BLaER1 (cell line): ENCODE measurements at regions not wholly inside any gene's neighbourhood (a gene's known extent, or its start where the extent isn't known, plus 50 kb on each side); places are given as distances from the start of the nearest gene placed in this dataset.

Experiments used
- H3K27ac ChIP-seq: shearing (Covaris generic); formaldehyde crosslinking; 2 replicates; pipeline ENCODE4 v1.8.1; 2022
- H3K27me3 ChIP-seq: shearing (Covaris generic); formaldehyde crosslinking; 2 replicates; pipeline ENCODE4 v1.8.1; 2022
- H3K36me3 ChIP-seq: shearing (Covaris generic); formaldehyde crosslinking; 2 replicates; pipeline ENCODE4 v1.8.1; 2022
- H3K4me1 ChIP-seq: shearing (Covaris generic); formaldehyde crosslinking; 2 replicates; pipeline ENCODE4 v1.8.1; 2022
- H3K4me2 ChIP-seq: shearing (Covaris generic); formaldehyde crosslinking; 2 replicates; pipeline ENCODE4 v1.8.1; 2022
- H3K4me3 ChIP-seq: shearing (Covaris generic); formaldehyde crosslinking; 2 replicates; pipeline ENCODE4 v1.8.1; 2022
- H3K9ac ChIP-seq: shearing (Covaris generic); formaldehyde crosslinking; 2 replicates; pipeline ENCODE4 v1.8.1; 2022
- H3K9me3 ChIP-seq: shearing (Covaris generic); formaldehyde crosslinking; 2 replicates; pipeline ENCODE4 v1.8.1; 2022
- H4K20me1 ChIP-seq: shearing (Covaris generic); formaldehyde crosslinking; 2 replicates; pipeline ENCODE4 v1.8.1; 2022
- Cebpa-rat ChIP-seq: shearing (Covaris generic); IDR thresholded peaks from 2 replicates; pipeline ENCODE4 v1.8.1; 2022

DNA sequence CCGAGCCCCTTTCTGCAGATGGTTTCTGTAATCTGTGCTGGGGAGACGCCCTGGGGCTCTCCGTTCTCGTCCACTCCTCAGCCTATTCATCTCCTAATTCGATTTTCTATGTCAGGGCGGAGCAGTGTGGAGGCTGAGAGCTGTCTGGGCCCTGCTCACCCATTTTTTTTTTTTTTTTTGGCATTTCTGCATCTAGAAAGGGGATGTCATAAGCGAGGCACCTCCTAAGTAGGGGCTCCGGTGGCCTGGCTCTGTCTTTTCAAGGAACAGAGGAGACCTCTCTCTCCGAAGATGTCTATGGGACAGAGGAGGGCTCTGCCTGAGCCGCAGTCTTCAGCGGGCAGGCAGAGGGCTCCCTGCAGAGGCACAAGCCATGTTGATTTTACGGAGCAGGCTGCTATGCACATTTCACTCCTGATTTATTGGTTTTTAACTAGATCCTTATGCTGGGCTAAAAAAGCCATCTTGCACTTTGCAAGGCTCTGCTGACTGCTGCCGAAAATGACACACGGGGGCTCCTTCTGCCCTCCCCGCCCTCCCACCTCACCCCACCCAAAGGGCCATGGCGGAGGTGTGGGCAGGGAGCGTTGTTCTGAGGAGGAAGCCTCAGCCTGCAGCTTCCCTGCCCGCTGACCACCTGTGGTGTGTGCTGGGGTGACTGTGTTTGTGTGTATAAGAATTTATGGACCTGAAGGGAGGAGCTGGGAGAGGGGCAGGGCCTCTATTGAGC, 71.0 kb downstream of the FOXD2 start:
- peaks cover 74% of the 10 kb centered on the region for H3K27me3 ChIP-seq
- TF ChIP-seq Cebpa-rat: no peak
- no peaks in the 10 kb centered on the region; the same call in 1 of the 2 replicates for H3K9me3 ChIP-seq
- peak overlapping the region; percentile 56; the same call in 1 of the 2 replicates for H3K4me3 ChIP-seq
- no peak overlapping the region for H3K27ac ChIP-seq
- peak overlapping the region; percentile 68 for H3K4me2 ChIP-seq
- H3K4me1 ChIP-seq: peaks cover 11% of the 10 kb centered on the region
- H3K9ac ChIP-seq: no peak overlapping the region
- no peaks in the 10 kb centered on the region for H3K36me3 ChIP-seq
- peaks cover 14% of the 10 kb centered on the region; the same call in 1 of the 2 replicates for H4K20me1 ChIP-seq

- Histone ChIP-seq H4K20me1 (peaks cover 14% of the 10 kb centered on the region; the same call in 1 of the 2 replicates), H3K4me2 (no peak overlapping the region), H3K9me3 (peaks cover 11% of the 10 kb centered on the region), H3K27me3 (peaks cover 72% of the 10 kb centered on the region), H3K36me3 (no peaks in the 10 kb centered on the region), H3K4me1 (peaks cover 11% of the 10 kb centered on the region), H3K4me3 (no peak overlapping the region), H3K27ac (no peak overlapping the region), H3K9ac (no peak overlapping the region)
- TF ChIP-seq Cebpa-rat: no peak
Observed at GRCh38 chr1:47510282-47510811, 72.5 kb downstream of the FOXD2 start.

DNA sequence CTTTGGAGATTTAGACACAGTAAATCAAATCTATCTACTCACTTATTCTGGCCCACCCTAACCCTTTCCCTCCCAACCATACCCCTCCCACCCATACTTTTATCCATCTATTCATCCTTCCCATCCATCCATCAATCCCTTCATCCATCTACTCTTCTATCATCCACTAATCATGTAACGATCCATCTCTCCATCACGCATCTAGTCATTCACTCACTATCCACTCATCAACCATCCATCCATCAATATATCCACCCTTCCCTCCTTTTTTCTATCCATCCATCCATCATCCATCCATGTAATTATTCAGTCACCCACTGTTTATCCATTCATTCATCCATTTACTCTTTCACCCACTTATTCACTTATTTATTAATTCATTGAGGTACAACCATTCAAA, 74.0 kb downstream of the FOXD2 start:
- H3K4me1 ChIP-seq: peaks cover 11% of the 10 kb centered on the region
- H3K27ac ChIP-seq: no peak overlapping the region
- H3K4me2 ChIP-seq: no peak overlapping the region
- TF ChIP-seq Cebpa-rat: no peak
- H3K4me3 ChIP-seq: no peak overlapping the region
- peaks cover 57% of the 10 kb centered on the region for H3K27me3 ChIP-seq
- H3K9me3 ChIP-seq: peaks cover 11% of the 10 kb centered on the region
- H3K9ac ChIP-seq: no peak overlapping the region
- peaks cover 14% of the 10 kb centered on the region; the same call in 1 of the 2 replicates for H4K20me1 ChIP-seq
- no peaks in the 10 kb centered on the region for H3K36me3 ChIP-seq

DNA sequence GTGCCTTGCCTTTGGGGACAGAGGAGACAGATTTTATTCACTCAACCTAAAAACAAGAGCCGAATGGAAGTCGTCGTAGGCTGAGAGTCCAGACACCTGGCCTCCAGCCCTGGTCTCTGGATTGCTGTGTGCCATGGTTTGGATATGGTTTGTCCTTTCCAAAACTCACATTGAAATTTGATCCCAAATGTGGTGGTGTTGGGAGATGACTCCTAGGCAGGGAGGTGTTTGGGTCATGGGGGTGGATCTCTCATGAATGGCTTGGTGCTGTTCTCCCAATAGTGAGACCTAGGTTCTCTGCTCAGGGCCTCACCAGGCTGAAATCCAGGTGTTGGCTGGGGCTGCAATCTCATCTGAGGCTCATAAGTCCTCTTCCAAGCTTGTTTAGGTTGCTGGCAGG, 75.5 kb downstream of the FOXD2 start:
- Histone ChIP-seq H3K4me3 (no peak overlapping the region), H3K27ac (no peak overlapping the region), H3K36me3 (no peaks in the 10 kb centered on the region), H4K20me1 (peaks cover 2% of the 10 kb centered on the region; the same call in 1 of the 2 replicates), H3K9ac (no peak overlapping the region), H3K4me2 (no peak overlapping the region), H3K4me1 (peaks cover 2% of the 10 kb centered on the region; the same call in 1 of the 2 replicates), H3K27me3 (peaks cover 42% of the 10 kb centered on the region), H3K9me3 (peaks cover 11% of the 10 kb centered on the region)
- TF ChIP-seq Cebpa-rat: no peak

DNA sequence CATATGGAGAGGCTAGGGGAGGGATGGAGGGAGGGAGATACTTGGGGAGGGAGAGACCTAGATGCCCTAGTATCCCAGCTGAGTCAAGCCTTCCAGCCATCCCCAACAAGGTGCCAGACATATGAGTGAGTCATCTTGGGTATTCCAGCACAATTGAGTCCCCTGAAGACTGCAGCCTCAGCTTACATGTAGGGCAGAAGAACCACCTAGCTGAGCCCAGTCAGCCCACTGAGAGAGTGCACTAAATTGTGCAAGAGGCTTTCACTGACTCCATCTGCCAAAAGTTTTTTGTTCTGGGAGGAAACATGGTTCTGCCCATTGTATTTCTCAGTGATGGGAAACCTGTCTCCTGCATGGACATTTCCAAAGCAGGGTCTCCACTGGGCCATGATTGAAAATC, 76.4 kb downstream of the FOXD2 start:
- peaks cover 33% of the 10 kb centered on the region for H3K27me3 ChIP-seq
- TF ChIP-seq Cebpa-rat: no peak
- H3K9me3 ChIP-seq: peaks cover 11% of the 10 kb centered on the region
- H3K9ac ChIP-seq: no peak overlapping the region
- H3K27ac ChIP-seq: no peak overlapping the region
- H3K4me1 ChIP-seq: no peaks in the 10 kb centered on the region
- no peak overlapping the region for H3K4me3 ChIP-seq
- no peaks in the 10 kb centered on the region for H4K20me1 ChIP-seq
- no peaks in the 10 kb centered on the region for H3K36me3 ChIP-seq
- no peak overlapping the region for H3K4me2 ChIP-seq

DNA sequence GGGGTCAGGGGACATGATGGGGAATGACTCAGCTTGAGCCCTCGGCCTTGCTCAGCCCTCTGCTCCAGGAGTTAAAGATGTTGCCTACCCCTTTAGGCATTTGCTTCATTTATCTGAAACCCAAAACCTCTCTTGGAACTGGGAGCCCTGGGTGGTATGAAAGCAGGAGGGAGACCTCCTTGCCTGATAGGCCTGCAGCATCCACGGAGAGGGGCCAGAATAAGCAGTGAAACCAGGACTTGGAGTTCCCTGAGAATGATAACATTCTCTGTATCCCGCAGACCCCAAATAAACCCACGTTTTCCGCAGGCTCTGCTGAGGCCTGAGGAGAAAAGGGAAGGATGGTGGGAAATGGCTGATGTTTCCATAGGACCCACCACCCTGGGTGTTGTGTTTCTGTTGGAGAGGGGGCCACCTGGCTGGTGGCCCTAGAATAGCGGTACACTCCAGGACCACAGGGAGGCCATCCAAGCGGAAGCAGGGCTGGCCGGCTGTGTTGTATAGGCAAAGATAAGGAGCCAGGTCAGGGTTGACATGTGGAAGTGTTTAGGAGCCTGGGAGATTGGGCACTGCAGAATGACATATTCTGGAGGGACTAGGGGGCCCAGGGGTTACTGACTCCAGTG, 77.4 kb downstream of the FOXD2 start:
- Histone ChIP-seq H3K9me3 (peaks cover 11% of the 10 kb centered on the region), H3K9ac (no peak overlapping the region), H3K4me2 (no peak overlapping the region), H4K20me1 (no peaks in the 10 kb centered on the region), H3K4me1 (no peaks in the 10 kb centered on the region), H3K36me3 (no peaks in the 10 kb centered on the region), H3K27ac (no peak overlapping the region), H3K4me3 (no peak overlapping the region), H3K27me3 (peaks cover 23% of the 10 kb centered on the region)
- TF ChIP-seq Cebpa-rat: no peak

GRCh38 chr1:47517946-47518345, 80.1 kb downstream of the FOXD2 start:
- no peak overlapping the region for H3K4me3 ChIP-seq
- H3K27me3 ChIP-seq: 0 out of 2 replicates have a peak, but pooled peaks cover 3% of the 10 kb centered on the region
- no peaks in the 10 kb centered on the region for H3K4me1 ChIP-seq
- no peak for TF ChIP-seq Cebpa-rat
- no peaks in the 10 kb centered on the region for H3K36me3 ChIP-seq
- no peak overlapping the region for H3K4me2 ChIP-seq
- H3K27ac ChIP-seq: no peak overlapping the region
- H3K9ac ChIP-seq: no peak overlapping the region
- H3K9me3 ChIP-seq: peaks cover 11% of the 10 kb centered on the region
- no peaks in the 10 kb centered on the region for H4K20me1 ChIP-seq

- H4K20me1 ChIP-seq: no peaks in the 10 kb centered on the region
- peaks cover 12% of the 10 kb centered on the region for H3K4me1 ChIP-seq
- no peaks in the 10 kb centered on the region for H3K27me3 ChIP-seq
- H3K36me3 ChIP-seq: no peaks in the 10 kb centered on the region
- no peak overlapping the region for H3K4me3 ChIP-seq
- no peak overlapping the region for H3K4me2 ChIP-seq
- TF ChIP-seq Cebpa-rat: no peak
- peaks cover 5% of the 10 kb centered on the region; the same call in 1 of the 2 replicates for H3K9me3 ChIP-seq
- H3K9ac ChIP-seq: no peak overlapping the region
- no peak overlapping the region for H3K27ac ChIP-seq
Observed at GRCh38 chr1:47519491-47519890, 81.6 kb downstream of the FOXD2 start.

- H3K27ac ChIP-seq: no peak overlapping the region
- H3K9me3 ChIP-seq: 0 out of 2 replicates have a peak, but pooled peaks cover 4% of the 10 kb centered on the region
- no peak overlapping the region for H3K4me2 ChIP-seq
- TF ChIP-seq Cebpa-rat: no peak
- H3K27me3 ChIP-seq: no peaks in the 10 kb centered on the region
- no peak overlapping the region for H3K9ac ChIP-seq
- H4K20me1 ChIP-seq: no peaks in the 10 kb centered on the region
- no peak overlapping the region for H3K4me3 ChIP-seq
- peaks cover 12% of the 10 kb centered on the region for H3K4me1 ChIP-seq
- no peaks in the 10 kb centered on the region for H3K36me3 ChIP-seq
Observed at GRCh38 chr1:47519971-47520370, 82.1 kb downstream of the FOXD2 start.
